OCI-LY1 (cell line): ENCODE measurements at regions not wholly inside any gene's neighbourhood (a gene's known extent, or its start where the extent isn't known, plus 50 kb on each side); places are given as distances from the start of the nearest gene placed in this dataset.

Experiments
- CTCF ChIP-seq: fragments of 200-600 bp; sonication (generic), shearing (Covaris generic); IDR thresholded peaks from 2 replicates; pipeline ENCODE4 v1.5.1; 2017; ENCODE audit warnings: mild to moderate bottlenecking, antibody characterized with exemption, low read length, moderate library complexity, mixed read lengths
- EZH2 ChIP-seq: fragments of 200-600 bp; sonication (generic), shearing (Covaris generic); IDR thresholded peaks from 2 replicates; pipeline ENCODE4 v1.8.0; 2017; ENCODE audit warnings: borderline replicate concordance, mixed run types, mild to moderate bottlenecking, antibody characterized with exemption, low read length, moderate library complexity, mixed read lengths

- no peak for TF ChIP-seq CTCF
- TF ChIP-seq EZH2, result no peak
Measured at GRCh38 chr4:27442146-27442545, 581.5 kb downstream of the STIM2 start.
